Peyer's patch (tissue), 4 donors: ENCODE measurements at regions not wholly inside any gene's neighbourhood (a gene's known extent, or its start where the extent isn't known, plus 50 kb on each side); places are given as distances from the start of the nearest gene placed in this dataset.

Experiments used
- CTCF ChIP-seq, 6 experiments: fragments of 450-650 bp in 4 of 6; fragments of 200-600 bp in 2 of 6; sonication (generic) in 1 of 6; IDR thresholded peaks; one replicate each; pipeline ENCODE4 v1.5.1; 2017 to 2019; ENCODE audit warnings: antibody characterized with exemption in 6 of 6, mild to moderate bottlenecking in 3 of 6, moderate library complexity in 1 of 6
- POLR2A ChIP-seq, 2 donors: fragments of 450-650 bp; IDR thresholded peaks; one replicate each; pipeline ENCODE4 v1.5.1; 2017; ENCODE audit warnings: antibody characterized with exemption in 2 of 2, mild to moderate bottlenecking in 2 of 2, moderate library complexity in 2 of 2

- TF ChIP-seq CTCF (IDR thresholded peaks at IDR 0.05) (no peak), POLR2A (IDR thresholded peaks at IDR 0.05) (no peak)
Measured at GRCh38 chr6:164258421-164258820, 843.9 kb downstream of the QKI start.
